ENCODE measurements at regions not wholly inside any gene's neighbourhood (a gene's known extent, or its start where the extent isn't known, plus 50 kb on each side); places are given as distances from the start of the nearest gene placed in this dataset.

- Histone ChIP-seq H3K9me3 (no peaks in the 10 kb centered on the region), H3K4me3 (no peak overlapping the region), H3K27ac (no peak overlapping the region), H3K4me1 (no peaks in the 10 kb centered on the region), H3K4me2 (no peak overlapping the region)
- ATAC-seq (no peak), DNase-seq (ENCODE audit: low read depth in 1 of 2, low spot score in 1 of 2) (no peak), FAIRE-seq (no peak)
- 0% methylated on average over 3 of the region's 3 CpGs for WGBS (ENCODE audit: missing lambda C conversion rate)
- ChIA-PET POLR2A (no interaction called here), CTCF (no interaction called here)
- TF ChIP-seq REST (IDR thresholded peaks at IDR 0.05): no peak
- TF ChIP-seq CEBPB (IDR thresholded peaks at IDR 0.05): no peak
- no peak for TF ChIP-seq BHLHE40 (IDR thresholded peaks at IDR 0.05; ENCODE audit: low read depth, low read length)
Measured at GRCh38 chr5:16385516-16386090, 80.0 kb downstream of the ZNF622 start.

GRCh38 chr5:16384804-16385203 is 80.8 kb downstream of the ZNF622 start:
- WGBS (ENCODE audit: missing lambda C conversion rate): 4% methylated on average over 4 of the region's 4 CpGs
- ATAC-seq (no peak), DNase-seq (ENCODE audit: low read depth in 1 of 2, low spot score in 1 of 2) (no peak), FAIRE-seq (peak; percentile 23)
- ChIA-PET CTCF (no interaction called here), POLR2A (no interaction called here)
- H3K4me2 ChIP-seq: no peak overlapping the region
- H3K27ac ChIP-seq: no peak overlapping the region
- no peak overlapping the region for H3K4me3 ChIP-seq
- no peak for TF ChIP-seq REST (IDR thresholded peaks at IDR 0.05)
- TF ChIP-seq CBX2 (IDR thresholded peaks at IDR 0.05; ENCODE audit: borderline replicate concordance, low read depth): no peak
- no peak for TF ChIP-seq KDM5A (IDR thresholded peaks at IDR 0.05)
- no peak for TF ChIP-seq RFX5 (IDR thresholded peaks at IDR 0.05)
- TF ChIP-seq MAFK (IDR thresholded peaks at IDR 0.05; ENCODE audit: partially characterized antibody): no peak
- no peak for TF ChIP-seq BCL3 (IDR thresholded peaks at IDR 0.05)
- TF ChIP-seq SREBF2 (IDR thresholded peaks at IDR 0.05): no peak
- no peaks in the 10 kb centered on the region for H3K4me1 ChIP-seq
- H3K9me3 ChIP-seq: no peaks in the 10 kb centered on the region

GRCh38 chr5:16384222-16384621 is 81.4 kb downstream of the ZNF622 start:
- ATAC-seq: no peak
- no peak overlapping the region for H3K4me2 ChIP-seq
- POLR2A ChIA-PET: interaction anchor here (0.6 kb wide), 1 partner anchor 127 kb away, joined by 8 read pairs; no protein-coding TSS in a partner anchor
- no peaks in the 10 kb centered on the region for H3K9me3 ChIP-seq
- CTCF ChIA-PET: no interaction called here
- H3K4me3 ChIP-seq: no peak overlapping the region
- no peak for FAIRE-seq
- no peak overlapping the region for H3K27ac ChIP-seq
- WGBS (ENCODE audit: missing lambda C conversion rate): 12% methylated on average over 5 of the region's 5 CpGs
- no peak for DNase-seq (ENCODE audit: low read depth in 1 of 2, low spot score in 1 of 2)
- no peaks in the 10 kb centered on the region for H3K4me1 ChIP-seq
- TF ChIP-seq CBX8 (IDR thresholded peaks at IDR 0.05) (no peak), CTCF (IDR thresholded peaks at IDR 0.05) (no peak), FOXS1 (CRISPR knock-in tag; IDR thresholded peaks at IDR 0.05) (no peak), ZSCAN20 (CRISPR knock-in tag; IDR thresholded peaks at IDR 0.05) (no peak), KDM5A (IDR thresholded peaks at IDR 0.05) (no peak), E2F6 (IDR thresholded peaks at IDR 0.05; ENCODE audit: borderline replicate concordance, low read depth) (no peak), RARB (CRISPR knock-in tag; IDR thresholded peaks at IDR 0.05) (no peak), RFX5 (IDR thresholded peaks at IDR 0.05) (no peak), REST (IDR thresholded peaks at IDR 0.05) (no peak), ELK1 (IDR thresholded peaks at IDR 0.05; ENCODE audit: low read depth, low read length) (no peak)
